CD4-positive, alpha-beta memory T cell (primary cell): ENCODE measurements at regions not wholly inside any gene's neighbourhood (a gene's known extent, or its start where the extent isn't known, plus 50 kb on each side); places are given as distances from the start of the nearest gene placed in this dataset.

Source experiments
- CTCF ChIA-PET: fragments of 350-600 bp; sonication (Branson Sonifier 250); formaldehyde crosslinking; loops from one replicate; lab custom pipeline; 2021; ENCODE audit warnings: inconsistent platforms; ENCODE audit not compliant: partially characterized antibody; lab: Charles Lee
- POLR2A ChIA-PET: fragments of 350-600 bp; sonication (Branson Sonifier 250); formaldehyde crosslinking; loops from one replicate; lab custom pipeline; 2021; ENCODE audit not compliant: partially characterized antibody; lab: Charles Lee
- DNase-seq, 5 donors: peaks; one replicate each; pipeline versions ENCODE4 v3.0.0 to v3.0.0-alpha.2; 2020 to 2022; ENCODE audit warnings: mixed read lengths in 1 of 5
- H3K27ac ChIP-seq: one replicate; pipeline ENCODE4 v1.7.0; 2013; ENCODE audit warnings: low read depth, low read length
- H3K27me3 ChIP-seq: 2 replicates; pipeline ENCODE4 v1.7.0; 2013; ENCODE audit warnings: mild to moderate bottlenecking, low read length, moderate library complexity; ENCODE audit not compliant: insufficient read depth
- H3K36me3 ChIP-seq: 2 replicates; pipeline ENCODE4 v1.7.0; 2013; ENCODE audit warnings: mild to moderate bottlenecking, low read length, moderate library complexity; ENCODE audit not compliant: insufficient read depth
- H3K4me1 ChIP-seq: 2 replicates; pipeline ENCODE4 v1.7.0; 2013; ENCODE audit warnings: mild to moderate bottlenecking, low read length, moderate library complexity; ENCODE audit not compliant: insufficient read depth
- H3K4me3 ChIP-seq, 2 donors: one replicate each; pipeline ENCODE4 v1.7.0; 2013; ENCODE audit warnings: low read length in 2 of 2, mild to moderate bottlenecking in 1 of 2
- H3K9me3 ChIP-seq, 2 donors: one replicate each; pipeline ENCODE4 v1.7.0; 2013; ENCODE audit warnings: low read length in 2 of 2, control low read depth in 1 of 2; ENCODE audit not compliant: control insufficient read depth in 1 of 2
- H3K27ac Mint-ChIP-seq, 7 donors: one replicate each; pipeline ENCODE4 v1.8.0; 2020 to 2021; ENCODE audit warnings: mixed read lengths in 7 of 7, mild to moderate bottlenecking in 6 of 7, inconsistent platforms in 3 of 7, moderate library complexity in 3 of 7
- H3K27me3 Mint-ChIP-seq, 2 donors: one replicate each; pipeline ENCODE4 v1.8.0; 2020 to 2021; ENCODE audit warnings: mixed read lengths in 2 of 2
- H3K36me3 Mint-ChIP-seq, 2 donors: one replicate each; pipeline ENCODE4 v1.8.0; 2020 to 2021; ENCODE audit warnings: mixed read lengths in 2 of 2, inconsistent platforms in 1 of 2, mild to moderate bottlenecking in 1 of 2
- H3K4me1 Mint-ChIP-seq, 4 donors: one replicate each; pipeline ENCODE4 v1.8.0; 2020 to 2021; ENCODE audit warnings: mixed read lengths in 4 of 4, mild to moderate bottlenecking in 1 of 4
- H3K4me3 Mint-ChIP-seq, 8 donors: one replicate each; pipeline ENCODE4 v1.8.0; 2020 to 2021; ENCODE audit warnings: mixed read lengths in 8 of 8, mild to moderate bottlenecking in 7 of 8, moderate library complexity in 6 of 8, inconsistent platforms in 3 of 8
- H3K9me3 Mint-ChIP-seq, 8 donors: one replicate each; pipeline ENCODE4 v1.8.0; 2020 to 2021; ENCODE audit warnings: mixed read lengths in 8 of 8, mild to moderate bottlenecking in 5 of 8, inconsistent platforms in 3 of 8, moderate library complexity in 1 of 8
- intact Hi-C: fragments of 100-400 bp; cut with micrococcal nuclease; formaldehyde crosslinking; loops from one replicate; pipeline ENCODE4 v1.15.1; 2023

GRCh38 chr5:51495672-51496071 is 112.4 kb downstream of the ISL1 start:
- POLR2A ChIA-PET = no interaction called here
- CTCF ChIA-PET = no interaction called here
- no peaks in the 10 kb centered on the region for H3K9me3 ChIP-seq
- no peaks in the 10 kb centered on the region for H3K27me3 ChIP-seq
- H3K4me3 ChIP-seq = no peak overlapping the region
- Mint-ChIP-seq H3K27ac (no peak overlapping the region), H3K27me3 (no peaks in the 10 kb centered on the region), H3K4me1 (no peaks in the 10 kb centered on the region), H3K36me3 (no peaks in the 10 kb centered on the region), H3K9me3 (peaks cover 0 to 10% (median 4%) of the 10 kb centered on the region in 8 donors), H3K4me3 (no peak overlapping the region)
- H3K27ac ChIP-seq = no peak overlapping the region
- no peaks in the 10 kb centered on the region for H3K36me3 ChIP-seq
- no peak for DNase-seq
- H3K4me1 ChIP-seq = no peaks in the 10 kb centered on the region
- intact Hi-C loops = no loop called here

- no peak overlapping the region for H3K27ac Mint-ChIP-seq
- Histone ChIP-seq H3K9me3 (no peaks in the 10 kb centered on the region), H3K27me3 (no peaks in the 10 kb centered on the region), H3K27ac (no peak overlapping the region), H3K36me3 (no peaks in the 10 kb centered on the region), H3K4me1 (no peaks in the 10 kb centered on the region), H3K4me3 (no peak overlapping the region)
- H3K36me3 Mint-ChIP-seq = no peaks in the 10 kb centered on the region
- DNase-seq = no peak
- intact Hi-C loops = no loop called here
- no peaks in the 10 kb centered on the region for H3K27me3 Mint-ChIP-seq
- ChIA-PET CTCF (no interaction called here), POLR2A (no interaction called here)
- H3K9me3 Mint-ChIP-seq = peaks cover 0 to 6% (median 2%) of the 10 kb centered on the region in 8 donors
- no peaks in the 10 kb centered on the region for H3K4me1 Mint-ChIP-seq
- H3K4me3 Mint-ChIP-seq = no peak overlapping the region
Observed at GRCh38 chr5:51517838-51518237, 134.6 kb downstream of the ISL1 start.

GRCh38 chr5:51518607-51519006 is 135.4 kb downstream of the ISL1 start:
- Mint-ChIP-seq H3K9me3 (peaks cover 0 to 3% (median 0%) of the 10 kb centered on the region in 8 donors), H3K4me3 (no peak overlapping the region), H3K27ac (no peak overlapping the region), H3K36me3 (no peaks in the 10 kb centered on the region), H3K4me1 (no peaks in the 10 kb centered on the region), H3K27me3 (no peaks in the 10 kb centered on the region)
- ChIA-PET POLR2A (no interaction called here), CTCF (no interaction called here)
- no peaks in the 10 kb centered on the region for H3K36me3 ChIP-seq
- H3K4me1 ChIP-seq = no peaks in the 10 kb centered on the region
- no peaks in the 10 kb centered on the region for H3K9me3 ChIP-seq
- intact Hi-C loops = no loop called here
- no peak overlapping the region for H3K4me3 ChIP-seq
- DNase-seq = no peak
- no peak overlapping the region for H3K27ac ChIP-seq
- no peaks in the 10 kb centered on the region for H3K27me3 ChIP-seq

DNA sequence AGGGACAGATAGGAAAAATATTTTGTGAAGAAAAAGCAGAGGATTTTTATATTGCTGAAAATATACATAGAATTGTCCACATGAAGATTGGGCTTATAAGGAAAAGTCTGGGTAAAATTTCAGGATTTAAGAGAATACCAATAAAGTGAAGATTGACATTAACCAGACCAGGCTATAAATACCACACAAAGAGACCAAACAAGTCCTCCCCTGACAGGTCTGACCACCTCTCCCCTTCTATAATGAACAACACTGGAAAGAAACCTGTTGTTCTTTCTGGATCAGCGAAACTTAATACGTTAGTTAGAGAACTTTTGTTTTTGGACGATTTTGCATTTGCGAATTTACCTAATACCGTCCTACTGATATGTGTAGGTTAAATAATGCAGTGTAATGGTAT is 138.3 kb downstream of the ISL1 start:
- H3K4me1 ChIP-seq = no peaks in the 10 kb centered on the region
- Mint-ChIP-seq H3K4me1 (no peaks in the 10 kb centered on the region), H3K27me3 (no peaks in the 10 kb centered on the region), H3K36me3 (no peaks in the 10 kb centered on the region), H3K9me3 (peaks cover 0 to 3% (median 0%) of the 10 kb centered on the region in 8 donors), H3K4me3 (no peak overlapping the region), H3K27ac (no peak overlapping the region)
- H3K36me3 ChIP-seq = no peaks in the 10 kb centered on the region
- H3K27me3 ChIP-seq = no peaks in the 10 kb centered on the region
- H3K4me3 ChIP-seq = no peak overlapping the region
- DNase-seq = no peak
- no peak overlapping the region for H3K27ac ChIP-seq
- CTCF ChIA-PET = no interaction called here
- H3K9me3 ChIP-seq = no peaks in the 10 kb centered on the region
- intact Hi-C loops = no loop called here
- POLR2A ChIA-PET = no interaction called here

DNA sequence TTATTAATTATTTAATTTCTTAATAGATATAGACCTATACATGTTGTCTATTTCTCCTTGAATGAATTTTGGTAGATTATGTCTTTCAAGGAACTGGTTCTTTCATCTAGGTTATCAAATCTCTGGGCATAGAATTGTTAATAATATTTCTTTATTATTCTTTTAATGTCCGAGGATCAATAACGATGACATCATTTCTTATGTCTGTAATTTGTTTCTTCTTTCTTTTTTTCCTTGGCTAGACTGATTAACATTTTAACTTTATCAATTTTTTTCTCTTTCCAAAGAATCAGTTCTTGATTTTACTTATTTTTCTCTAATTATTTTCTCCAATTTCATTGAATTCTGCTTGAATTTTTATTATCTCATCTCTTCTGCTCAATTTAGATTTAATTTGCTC is 156.0 kb downstream of the ISL1 start:
- intact Hi-C loops = no loop called here
- Mint-ChIP-seq H3K9me3 (peaks cover 2 to 20% (median 9%) of the 10 kb centered on the region in 8 donors), H3K4me3 (no peak overlapping the region), H3K4me1 (no peaks in the 10 kb centered on the region), H3K27me3 (no peaks in the 10 kb centered on the region), H3K36me3 (no peaks in the 10 kb centered on the region), H3K27ac (no peak overlapping the region)
- Histone ChIP-seq H3K9me3 (peaks cover 0 to 3% of the 10 kb centered on the region in 2 donors), H3K27ac (no peak overlapping the region), H3K4me3 (no peak overlapping the region), H3K36me3 (no peaks in the 10 kb centered on the region), H3K27me3 (no peaks in the 10 kb centered on the region), H3K4me1 (no peaks in the 10 kb centered on the region)
- CTCF ChIA-PET = no interaction called here
- no peak for DNase-seq
- POLR2A ChIA-PET = no interaction called here

GRCh38 chr5:51544031-51544785 is 161.0 kb downstream of the ISL1 start:
- Histone ChIP-seq H3K27me3 (no peaks in the 10 kb centered on the region), H3K27ac (no peak overlapping the region), H3K4me1 (no peaks in the 10 kb centered on the region), H3K4me3 (no peak overlapping the region), H3K9me3 (peaks cover 0 to 3% of the 10 kb centered on the region in 2 donors), H3K36me3 (no peaks in the 10 kb centered on the region)
- no peak for DNase-seq
- H3K4me3 Mint-ChIP-seq = no peak overlapping the region
- no peaks in the 10 kb centered on the region for H3K4me1 Mint-ChIP-seq
- H3K27ac Mint-ChIP-seq = no peak overlapping the region
- ChIA-PET CTCF (no interaction called here), POLR2A (no interaction called here)
- intact Hi-C loops = no loop called here
- H3K9me3 Mint-ChIP-seq = peaks cover 0 to 10% (median 3%) of the 10 kb centered on the region in 8 donors
- H3K36me3 Mint-ChIP-seq = no peaks in the 10 kb centered on the region
- H3K27me3 Mint-ChIP-seq = no peaks in the 10 kb centered on the region

GRCh38 chr5:51556833-51557232 is 173.6 kb downstream of the ISL1 start:
- Mint-ChIP-seq H3K9me3 (peaks cover 0 to 10% (median 3%) of the 10 kb centered on the region in 8 donors), H3K27ac (no peak overlapping the region), H3K4me1 (no peaks in the 10 kb centered on the region), H3K4me3 (no peak overlapping the region), H3K27me3 (no peaks in the 10 kb centered on the region), H3K36me3 (no peaks in the 10 kb centered on the region)
- H3K27me3 ChIP-seq = no peaks in the 10 kb centered on the region
- no peak overlapping the region for H3K4me3 ChIP-seq
- H3K36me3 ChIP-seq = no peaks in the 10 kb centered on the region
- H3K27ac ChIP-seq = no peak overlapping the region
- H3K9me3 ChIP-seq = no peaks in the 10 kb centered on the region
- no peak for DNase-seq
- intact Hi-C loops = no loop called here
- ChIA-PET POLR2A (no interaction called here), CTCF (no interaction called here)
- no peaks in the 10 kb centered on the region for H3K4me1 ChIP-seq
